Thyroid gland (tissue), 4 donors: ENCODE measurements at regions not wholly inside any gene's neighbourhood (a gene's known extent, or its start where the extent isn't known, plus 50 kb on each side); places are given as distances from the start of the nearest gene placed in this dataset.

Source experiments
- CTCF ChIP-seq, 6 experiments: fragments of 200-600 bp in 3 of 6; fragments of 450-650 bp in 3 of 6; sonication (generic) in 3 of 6; IDR thresholded peaks; one replicate each; pipeline ENCODE4 v1.5.1; 2016 to 2019; ENCODE audit warnings: antibody characterized with exemption in 6 of 6, mild to moderate bottlenecking in 2 of 6, inconsistent platforms in 1 of 6, moderate library complexity in 1 of 6
- POLR2A ChIP-seq, 2 donors: fragments of 450-650 bp; IDR thresholded peaks; one replicate each; pipeline ENCODE4 v1.6.1; 2017; ENCODE audit warnings: antibody characterized with exemption in 2 of 2, mild to moderate bottlenecking in 2 of 2, moderate library complexity in 1 of 2

- TF ChIP-seq CTCF (IDR thresholded peaks at IDR 0.05) (no peak), POLR2A (IDR thresholded peaks at IDR 0.05) (no peak)
Measured at GRCh38 chr6:21310568-21311140, 282.9 kb upstream of the SOX4 start.
